IMR-90 (cell line): ENCODE measurements at regions not wholly inside any gene's neighbourhood (a gene's known extent, or its start where the extent isn't known, plus 50 kb on each side); places are given as distances from the start of the nearest gene placed in this dataset.

Experiments used
- ATAC-seq: fragments of 200-7000 bp; cut with Tn5 transposase; 2 replicates; pipeline ENCODE4 v1.9.1; 2020; ENCODE audit warnings: low read depth, mild to moderate bottlenecking, moderate library complexity
- BruUV-seq: library from RNA; stranded (reverse); fragments of 400-500 nt; replicated peaks from 2 replicates; lab custom pipeline; 2021; lab: Mats Ljungman, UMichigan
- CTCF ChIA-PET: fragments of 300-600 bp; formaldehyde crosslinking; extraction: SDS; loops from one replicate; lab custom pipeline; 2021; ENCODE audit warnings: antibody characterized with exemption; lab: Yijun Ruan, JAX
- POLR2A ChIA-PET: fragments of 300-600 bp; sonication (Branson Sonifier 250); formaldehyde crosslinking; loops from one replicate; lab custom pipeline; 2022; ENCODE audit warnings: antibody characterized with exemption; ENCODE audit not compliant: unreplicated experiment; lab: Charles Lee
- DNase-seq: peaks from one replicate; pipeline ENCODE4 v3.0.0; 2013
- H2AFZ ChIP-seq: replicated peaks from 2 replicates; pipeline ENCODE3; 2013; ENCODE audit warnings: low read length, mild to moderate bottlenecking; ENCODE audit not compliant: poor library complexity
- H2AK5ac ChIP-seq: 2 replicates; pipeline ENCODE4 v1.6.1; 2013; ENCODE audit warnings: low read depth, low read length, inconsistent platforms
- H2AK9ac ChIP-seq: replicated peaks from 2 replicates; pipeline ENCODE3; 2013; ENCODE audit warnings: mild to moderate bottlenecking, low read depth, low read length, moderate library complexity; ENCODE audit not compliant: poor library complexity
- H2BK120ac ChIP-seq: 2 replicates; pipeline ENCODE4 v1.6.1; 2013; ENCODE audit warnings: low read depth, low read length, inconsistent platforms
- H2BK15ac ChIP-seq: 3 replicates; pipeline ENCODE4 v1.6.1; 2013; ENCODE audit warnings: low read depth, low read length, inconsistent platforms
- H2BK20ac ChIP-seq: 2 replicates; pipeline ENCODE4 v1.6.1; 2013; ENCODE audit warnings: low read depth, mild to moderate bottlenecking, inconsistent platforms, low read length, moderate library complexity
- H2BK5ac ChIP-seq: 2 replicates; pipeline ENCODE4 v1.6.1; 2013; ENCODE audit warnings: mild to moderate bottlenecking, low read depth, low read length, inconsistent platforms; ENCODE audit not compliant: poor library complexity, severe bottlenecking
- H3K14ac ChIP-seq: replicated peaks from 2 replicates; pipeline ENCODE4 v1.6.1; 2013; ENCODE audit warnings: low read depth, low read length, inconsistent platforms
- H3K18ac ChIP-seq: 2 replicates; pipeline ENCODE4 v1.6.1; 2013; ENCODE audit warnings: low read depth, low read length, control low read depth
- H3K23ac ChIP-seq: 2 replicates; pipeline ENCODE4 v1.6.1; 2013; ENCODE audit warnings: low read depth, low read length, inconsistent platforms
- H3K27ac ChIP-seq: 2 replicates; pipeline ENCODE4 v1.5.1; 2013; ENCODE audit warnings: mild to moderate bottlenecking, control low read depth, low read length; ENCODE audit not compliant: insufficient read depth
- H3K27me3 ChIP-seq: 2 replicates; pipeline ENCODE4 v1.6.1; 2013; ENCODE audit warnings: low read length; ENCODE audit not compliant: control insufficient read depth, insufficient read depth
- H3K36me3 ChIP-seq: 2 replicates; pipeline ENCODE4 v1.6.1; 2013; ENCODE audit warnings: low read length, mixed read lengths; ENCODE audit not compliant: control insufficient read depth, insufficient read depth
- H3K4ac ChIP-seq: 2 replicates; pipeline ENCODE4 v1.6.1; 2013; ENCODE audit warnings: low read depth, low read length, inconsistent platforms
- H3K4me1 ChIP-seq: 2 replicates; pipeline ENCODE4 v1.6.1; 2013; ENCODE audit warnings: low read length, mixed read lengths; ENCODE audit not compliant: control insufficient read depth, insufficient read depth
- H3K4me2 ChIP-seq: 2 replicates; pipeline ENCODE4 v1.6.1; 2013; ENCODE audit warnings: low read depth, mild to moderate bottlenecking, control low read depth, low read length, moderate library complexity
- H3K4me3 ChIP-seq: 2 replicates; pipeline ENCODE4 v1.5.1; 2013; ENCODE audit warnings: low read depth, mild to moderate bottlenecking, control low read depth, low read length, moderate library complexity; ENCODE audit not compliant: insufficient read depth
- H3K56ac ChIP-seq: 2 replicates; pipeline ENCODE4 v1.6.1; 2013; ENCODE audit warnings: low read length, inconsistent platforms; ENCODE audit not compliant: insufficient read depth; ENCODE audit errors: extremely low read depth
- H3K79me1 ChIP-seq, 2 experiments: 2 replicates each; pipeline ENCODE4 v1.6.1; 2013; ENCODE audit warnings: low read length in 2 of 2, inconsistent platforms in 1 of 2, low read depth in 1 of 2
- H3K9ac ChIP-seq: 2 replicates; pipeline ENCODE4 v1.6.1; 2013; ENCODE audit warnings: low read depth, low read length, control low read depth
- H3K9me1 ChIP-seq: 2 replicates; pipeline ENCODE4 v1.6.1; 2013; ENCODE audit warnings: low read length, inconsistent platforms; ENCODE audit not compliant: insufficient read depth
- H3K9me3 ChIP-seq: 2 replicates; pipeline ENCODE4 v1.6.1; 2013; ENCODE audit warnings: low read length; ENCODE audit not compliant: control insufficient read depth, insufficient read depth
- H4K20me1 ChIP-seq: 2 replicates; pipeline ENCODE4 v1.6.1; 2013; ENCODE audit warnings: low read length, inconsistent platforms; ENCODE audit not compliant: insufficient read depth
- H4K5ac ChIP-seq: 2 replicates; pipeline ENCODE4 v1.6.1; 2013; ENCODE audit warnings: mild to moderate bottlenecking, low read depth, low read length, control low read depth
- H4K8ac ChIP-seq, 2 experiments: 2 replicates each; pipeline ENCODE4 v1.6.1; 2013; ENCODE audit warnings: low read depth in 2 of 2, low read length in 2 of 2, control low read depth in 1 of 2, inconsistent platforms in 1 of 2
- H4K91ac ChIP-seq: 2 replicates; pipeline ENCODE4 v1.6.1; 2013; ENCODE audit warnings: low read depth, low read length, inconsistent platforms; ENCODE audit not compliant: insufficient read depth
- BHLHE40 ChIP-seq: fragments of 150-350 bp; IDR thresholded peaks from 2 replicates; pipeline ENCODE4 v1.6.1; 2016; ENCODE audit warnings: mild to moderate bottlenecking, low read depth, low read length
- CEBPB ChIP-seq: IDR thresholded peaks from 2 replicates; pipeline ENCODE4 v1.6.1; 2012; ENCODE audit warnings: low read depth, low read length, improper control_type of control experiment
- CHD1 ChIP-seq: IDR thresholded peaks from 2 replicates; pipeline ENCODE4 v1.6.1; 2012; ENCODE audit warnings: low read depth, low read length, improper control_type of control experiment
- FOS ChIP-seq: fragments of 150-350 bp; IDR thresholded peaks from 2 replicates; pipeline ENCODE4 v1.6.1; 2016; ENCODE audit warnings: low read depth, low read length
- MAFK ChIP-seq: IDR thresholded peaks from 2 replicates; pipeline ENCODE4 v1.6.1; 2012; ENCODE audit warnings: low read depth, low read length, improper control_type of control experiment
- MAZ ChIP-seq: IDR thresholded peaks from 2 replicates; pipeline ENCODE4 v1.6.1; 2012; ENCODE audit warnings: low read depth, mild to moderate bottlenecking, low read length, improper control_type of control experiment, moderate library complexity, borderline replicate concordance
- MXI1 ChIP-seq: IDR thresholded peaks from 2 replicates; pipeline ENCODE4 v1.6.1; 2012; ENCODE audit warnings: low read depth, mild to moderate bottlenecking, low read length, moderate library complexity, borderline replicate concordance
- NFE2L2 ChIP-seq: fragments of 150-350 bp; IDR thresholded peaks from 2 replicates; pipeline ENCODE4 v1.6.1; 2016; ENCODE audit warnings: low read depth, mild to moderate bottlenecking, low read length
- POLR2A ChIP-seq: IDR thresholded peaks from 2 replicates; pipeline ENCODE4 v1.6.1; 2012; ENCODE audit warnings: mild to moderate bottlenecking, low read depth, low read length
- RAD21 ChIP-seq: IDR thresholded peaks from 2 replicates; pipeline ENCODE4 v1.6.1; 2012; ENCODE audit warnings: low read length, improper control_type of control experiment
- RCOR1 ChIP-seq: IDR thresholded peaks from 2 replicates; pipeline ENCODE4 v1.6.1; 2012; ENCODE audit warnings: mild to moderate bottlenecking, low read length, improper control_type of control experiment; ENCODE audit not compliant: insufficient replicate concordance
- RFX5 ChIP-seq: IDR thresholded peaks from 2 replicates; pipeline ENCODE4 v1.8.0; 2012; ENCODE audit warnings: low read depth, mild to moderate bottlenecking, low read length, moderate library complexity
- SMC3 ChIP-seq: fragments of 150-350 bp; IDR thresholded peaks from 2 replicates; pipeline ENCODE4 v1.6.1; 2016; ENCODE audit warnings: low read depth, mild to moderate bottlenecking, antibody characterized with exemption, low read length, moderate library complexity
- WGBS, 2 experiments: methylation state at CpG; one replicate each; pipeline versions ENCODE4 v1.1.5 to v1.1.7; 2013; ENCODE audit warnings: missing lambda C conversion rate in 2 of 2; ENCODE audit not compliant: insufficient read length in 1 of 2; ENCODE audit errors: extremely low coverage in 2 of 2; 5-methylcytosine and 5-hydroxymethylcytosine counted together
- dilution Hi-C: fragments of 300-500 bp; cut with HindIII; formaldehyde crosslinking; loops from one replicate; pipeline ENCODE4 v1.14.3; 2018; ENCODE audit warnings: low sequenced_read_pairs; ENCODE audit not compliant: unreplicated experiment
- in situ Hi-C: fragments of 300-500 bp; cut with MboI; formaldehyde crosslinking; loops from 3 replicates; pipeline ENCODE4 v1.14.3; 2019; ENCODE audit warnings: low sequenced_read_pairs, inconsistent platforms, mixed read lengths
- intact Hi-C: fragments of 100-400 bp; cut with micrococcal nuclease; formaldehyde crosslinking; loops from 2 replicates; pipeline ENCODE4 v1.10.0; 2022
- TF ChIP-seq, protein P1 (sequence below): fragments of 150-350 bp; IDR thresholded peaks from 2 replicates; pipeline ENCODE4 v1.6.1; 2016; ENCODE audit warnings: low read depth, mild to moderate bottlenecking, low read length, moderate library complexity, borderline replicate concordance
- TF ChIP-seq, protein P2 (sequence below): conservative IDR thresholded peaks from 2 replicates; pipeline ENCODE4 v1.5.1; 2012; ENCODE audit warnings: mild to moderate bottlenecking, low read depth, low read length, improper control_type of control experiment
- TF ChIP-seq, protein P3 (sequence below): fragments of 150-350 bp; IDR thresholded peaks from 2 replicates; pipeline ENCODE4 v1.6.1; 2017; ENCODE audit warnings: mild to moderate bottlenecking, antibody characterized with exemption, low read length, low read depth

DNA sequence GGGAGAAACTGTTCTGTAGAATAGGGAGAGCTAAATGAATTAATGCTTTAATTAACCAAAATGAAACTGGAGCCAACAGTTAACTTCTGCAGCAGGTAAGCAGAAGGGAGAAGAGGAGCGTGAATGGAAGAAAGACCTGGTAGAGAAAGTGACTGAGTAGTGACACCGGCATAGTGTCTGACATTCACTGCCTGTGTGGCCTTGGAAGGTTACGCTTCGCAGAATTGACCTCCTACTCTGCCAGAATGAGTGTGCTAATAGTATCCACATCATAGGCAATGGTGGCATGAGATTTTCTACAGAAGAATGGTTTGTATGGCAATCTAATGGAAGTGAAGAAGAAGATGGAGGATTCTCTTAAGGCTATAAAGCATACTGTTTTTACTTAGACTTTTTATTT, 614.4 kb downstream of the CPS1 start:
- peaks cover 3% of the 10 kb centered on the region; the same call in 1 of the 2 replicates for H3K9me3 ChIP-seq
- no peak overlapping the region for H2AK9ac ChIP-seq
- H3K36me3 ChIP-seq: no peaks in the 10 kb centered on the region
- H4K8ac ChIP-seq: no peak overlapping the region
- no peak overlapping the region for H3K18ac ChIP-seq
- dilution Hi-C loops: no loop called here
- H3K56ac ChIP-seq: no peak overlapping the region
- H2AFZ ChIP-seq: no peak overlapping the region
- ChIA-PET POLR2A (no interaction called here), CTCF (no interaction called here)
- H3K14ac ChIP-seq: no peak overlapping the region
- H3K4ac ChIP-seq: no peak overlapping the region
- BruUV-seq: no TSS peak
- no peaks in the 10 kb centered on the region for H3K9me1 ChIP-seq
- H2BK20ac ChIP-seq: no peak overlapping the region
- H3K27me3 ChIP-seq: no peaks in the 10 kb centered on the region
- intact Hi-C loops: no loop called here
- H2BK15ac ChIP-seq: no peak overlapping the region
- no peak overlapping the region for H3K27ac ChIP-seq
- H3K4me1 ChIP-seq: no peaks in the 10 kb centered on the region
- no peak for DNase-seq
- no peak overlapping the region for H3K4me2 ChIP-seq
- ATAC-seq: no peak
- no CpG with 5 or more reads among the region's 4 CpGs for WGBS, 2 experiments
- no peak overlapping the region for H3K4me3 ChIP-seq
- in situ Hi-C loops: loop anchor here (25.0 kb wide), 1 partner anchor 559 kb away; no protein-coding TSS in a partner anchor
- no peak overlapping the region for H3K23ac ChIP-seq
- no peak overlapping the region for H4K5ac ChIP-seq
- H3K79me1 ChIP-seq: no peaks in the 10 kb centered on the region
- H3K9ac ChIP-seq: no peak overlapping the region
- H2BK120ac ChIP-seq: no peak overlapping the region
- TF ChIP-seq, protein P1, sequence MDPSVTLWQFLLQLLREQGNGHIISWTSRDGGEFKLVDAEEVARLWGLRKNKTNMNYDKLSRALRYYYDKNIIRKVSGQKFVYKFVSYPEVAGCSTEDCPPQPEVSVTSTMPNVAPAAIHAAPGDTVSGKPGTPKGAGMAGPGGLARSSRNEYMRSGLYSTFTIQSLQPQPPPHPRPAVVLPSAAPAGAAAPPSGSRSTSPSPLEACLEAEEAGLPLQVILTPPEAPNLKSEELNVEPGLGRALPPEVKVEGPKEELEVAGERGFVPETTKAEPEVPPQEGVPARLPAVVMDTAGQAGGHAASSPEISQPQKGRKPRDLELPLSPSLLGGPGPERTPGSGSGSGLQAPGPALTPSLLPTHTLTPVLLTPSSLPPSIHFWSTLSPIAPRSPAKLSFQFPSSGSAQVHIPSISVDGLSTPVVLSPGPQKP: no peak
- no peak for TF ChIP-seq MAZ
- TF ChIP-seq, protein P2, sequence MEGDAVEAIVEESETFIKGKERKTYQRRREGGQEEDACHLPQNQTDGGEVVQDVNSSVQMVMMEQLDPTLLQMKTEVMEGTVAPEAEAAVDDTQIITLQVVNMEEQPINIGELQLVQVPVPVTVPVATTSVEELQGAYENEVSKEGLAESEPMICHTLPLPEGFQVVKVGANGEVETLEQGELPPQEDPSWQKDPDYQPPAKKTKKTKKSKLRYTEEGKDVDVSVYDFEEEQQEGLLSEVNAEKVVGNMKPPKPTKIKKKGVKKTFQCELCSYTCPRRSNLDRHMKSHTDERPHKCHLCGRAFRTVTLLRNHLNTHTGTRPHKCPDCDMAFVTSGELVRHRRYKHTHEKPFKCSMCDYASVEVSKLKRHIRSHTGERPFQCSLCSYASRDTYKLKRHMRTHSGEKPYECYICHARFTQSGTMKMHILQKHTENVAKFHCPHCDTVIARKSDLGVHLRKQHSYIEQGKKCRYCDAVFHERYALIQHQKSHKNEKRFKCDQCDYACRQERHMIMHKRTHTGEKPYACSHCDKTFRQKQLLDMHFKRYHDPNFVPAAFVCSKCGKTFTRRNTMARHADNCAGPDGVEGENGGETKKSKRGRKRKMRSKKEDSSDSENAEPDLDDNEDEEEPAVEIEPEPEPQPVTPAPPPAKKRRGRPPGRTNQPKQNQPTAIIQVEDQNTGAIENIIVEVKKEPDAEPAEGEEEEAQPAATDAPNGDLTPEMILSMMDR: no peak
- no peak for TF ChIP-seq SMC3
- TF ChIP-seq RAD21: no peak
- no peak for TF ChIP-seq FOS
- TF ChIP-seq, protein P3, sequence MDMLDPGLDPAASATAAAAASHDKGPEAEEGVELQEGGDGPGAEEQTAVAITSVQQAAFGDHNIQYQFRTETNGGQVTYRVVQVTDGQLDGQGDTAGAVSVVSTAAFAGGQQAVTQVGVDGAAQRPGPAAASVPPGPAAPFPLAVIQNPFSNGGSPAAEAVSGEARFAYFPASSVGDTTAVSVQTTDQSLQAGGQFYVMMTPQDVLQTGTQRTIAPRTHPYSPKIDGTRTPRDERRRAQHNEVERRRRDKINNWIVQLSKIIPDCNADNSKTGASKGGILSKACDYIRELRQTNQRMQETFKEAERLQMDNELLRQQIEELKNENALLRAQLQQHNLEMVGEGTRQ: no peak
- no peak for TF ChIP-seq POLR2A
- TF ChIP-seq MXI1: no peak
- TF ChIP-seq NFE2L2: no peak
- TF ChIP-seq CHD1: no peak
- TF ChIP-seq MAFK: no peak
- no peak for TF ChIP-seq CEBPB
- no peak for TF ChIP-seq BHLHE40
- no peak for TF ChIP-seq RCOR1
- no peak for TF ChIP-seq RFX5
- no peak overlapping the region for H4K91ac ChIP-seq
- no peak overlapping the region for H2AK5ac ChIP-seq
- H2BK5ac ChIP-seq: no peak overlapping the region
- no peaks in the 10 kb centered on the region for H4K20me1 ChIP-seq
